ENCODE measurements at regions not wholly inside any gene's neighbourhood (a gene's known extent, or its start where the extent isn't known, plus 50 kb on each side); places are given as distances from the start of the nearest gene placed in this dataset.

GRCh38 chr7:22596763-22597400, 96.9 kb upstream of the STEAP1B start:
- H3K9me3 ChIP-seq (ENCODE audit: control insufficient read depth, low read length), result no peaks in the 10 kb centered on the region
- no peaks in the 10 kb centered on the region for H3K79me2 ChIP-seq
- H3K27me3 ChIP-seq (ENCODE audit: control insufficient read depth, insufficient read depth, low read length), result no peaks in the 10 kb centered on the region
- no peak overlapping the region for H3K4me3 ChIP-seq (ENCODE audit: low read depth, low read length)
- no peak overlapping the region for H2AFZ ChIP-seq
- TF ChIP-seq, protein P1, sequence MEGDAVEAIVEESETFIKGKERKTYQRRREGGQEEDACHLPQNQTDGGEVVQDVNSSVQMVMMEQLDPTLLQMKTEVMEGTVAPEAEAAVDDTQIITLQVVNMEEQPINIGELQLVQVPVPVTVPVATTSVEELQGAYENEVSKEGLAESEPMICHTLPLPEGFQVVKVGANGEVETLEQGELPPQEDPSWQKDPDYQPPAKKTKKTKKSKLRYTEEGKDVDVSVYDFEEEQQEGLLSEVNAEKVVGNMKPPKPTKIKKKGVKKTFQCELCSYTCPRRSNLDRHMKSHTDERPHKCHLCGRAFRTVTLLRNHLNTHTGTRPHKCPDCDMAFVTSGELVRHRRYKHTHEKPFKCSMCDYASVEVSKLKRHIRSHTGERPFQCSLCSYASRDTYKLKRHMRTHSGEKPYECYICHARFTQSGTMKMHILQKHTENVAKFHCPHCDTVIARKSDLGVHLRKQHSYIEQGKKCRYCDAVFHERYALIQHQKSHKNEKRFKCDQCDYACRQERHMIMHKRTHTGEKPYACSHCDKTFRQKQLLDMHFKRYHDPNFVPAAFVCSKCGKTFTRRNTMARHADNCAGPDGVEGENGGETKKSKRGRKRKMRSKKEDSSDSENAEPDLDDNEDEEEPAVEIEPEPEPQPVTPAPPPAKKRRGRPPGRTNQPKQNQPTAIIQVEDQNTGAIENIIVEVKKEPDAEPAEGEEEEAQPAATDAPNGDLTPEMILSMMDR (IDR thresholded peaks at IDR 0.05), result no peak
- no peak overlapping the region for H3K4me2 ChIP-seq (ENCODE audit: low read length)
- H3K36me3 ChIP-seq (ENCODE audit: control insufficient read depth, insufficient read depth, low read length), result no peaks in the 10 kb centered on the region
- H3K27ac ChIP-seq, result no peak overlapping the region
- no peaks in the 10 kb centered on the region for H3K4me1 ChIP-seq
- H3K9ac ChIP-seq, result no peak overlapping the region

DNA sequence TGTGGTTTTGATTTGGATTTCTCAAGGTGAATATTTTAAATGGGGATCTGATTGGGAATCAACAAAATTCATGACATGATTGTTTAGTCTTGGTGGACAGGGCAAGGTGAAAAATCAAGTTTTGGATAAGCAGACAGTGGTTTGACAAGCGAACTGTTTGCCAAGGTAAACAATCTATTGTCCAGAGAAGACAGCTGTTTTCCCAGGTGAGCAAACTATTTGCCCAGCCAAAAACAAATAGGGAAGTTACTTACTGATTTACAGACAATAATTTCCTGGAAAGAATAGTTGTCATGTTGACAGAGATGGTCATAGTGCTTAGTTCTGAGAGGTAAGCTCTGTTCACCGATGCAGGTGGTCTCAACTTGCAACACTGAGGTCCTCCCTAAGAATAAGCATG, 94.0 kb upstream of the STEAP1B start:
- no peak overlapping the region for H2AFZ ChIP-seq
- no peak overlapping the region for H3K4me3 ChIP-seq (ENCODE audit: low read depth, low read length)
- H3K27me3 ChIP-seq (ENCODE audit: control insufficient read depth, insufficient read depth, low read length), result no peaks in the 10 kb centered on the region
- no peaks in the 10 kb centered on the region for H3K79me2 ChIP-seq
- H3K9me3 ChIP-seq (ENCODE audit: control insufficient read depth, low read length), result no peaks in the 10 kb centered on the region
- no peak overlapping the region for H3K9ac ChIP-seq
- H3K27ac ChIP-seq, result no peak overlapping the region
- no peaks in the 10 kb centered on the region for H3K4me1 ChIP-seq
- TF ChIP-seq, protein P1 (IDR thresholded peaks at IDR 0.05), result no peak
- no peaks in the 10 kb centered on the region for H3K36me3 ChIP-seq (ENCODE audit: control insufficient read depth, insufficient read depth, low read length)
- H3K4me2 ChIP-seq (ENCODE audit: low read length), result no peak overlapping the region

DNA sequence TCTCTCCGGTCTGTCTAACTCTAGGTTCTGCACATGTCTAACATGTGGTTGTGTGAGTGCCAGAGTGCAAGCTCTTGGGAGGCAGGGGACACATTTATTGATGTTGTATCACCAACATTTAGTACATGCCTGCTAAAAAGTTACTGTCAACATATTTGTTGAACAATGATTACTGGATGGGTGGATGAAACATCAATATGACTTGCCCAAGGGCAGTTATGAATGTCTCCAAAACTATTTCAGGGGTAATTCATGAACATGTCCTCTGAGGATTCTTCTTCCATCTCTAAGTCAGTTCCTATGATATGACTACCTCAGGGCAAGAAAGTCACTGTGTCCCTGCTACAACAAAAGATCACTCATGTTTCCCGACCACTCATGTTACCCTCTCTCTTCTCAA, 91.3 kb upstream of the STEAP1B start:
- Histone ChIP-seq H3K9me3 (ENCODE audit: control insufficient read depth, low read length) (no peaks in the 10 kb centered on the region), H3K4me2 (ENCODE audit: low read length) (no peak overlapping the region), H3K9ac (no peak overlapping the region), H3K27ac (no peak overlapping the region), H3K4me1 (no peaks in the 10 kb centered on the region), H2AFZ (no peak overlapping the region), H3K36me3 (ENCODE audit: control insufficient read depth, insufficient read depth, low read length) (no peaks in the 10 kb centered on the region), H3K4me3 (ENCODE audit: low read depth, low read length) (no peak overlapping the region), H3K27me3 (ENCODE audit: control insufficient read depth, insufficient read depth, low read length) (no peaks in the 10 kb centered on the region), H3K79me2 (no peaks in the 10 kb centered on the region)
- TF ChIP-seq, protein P1 (IDR thresholded peaks at IDR 0.05), result no peak

DNA sequence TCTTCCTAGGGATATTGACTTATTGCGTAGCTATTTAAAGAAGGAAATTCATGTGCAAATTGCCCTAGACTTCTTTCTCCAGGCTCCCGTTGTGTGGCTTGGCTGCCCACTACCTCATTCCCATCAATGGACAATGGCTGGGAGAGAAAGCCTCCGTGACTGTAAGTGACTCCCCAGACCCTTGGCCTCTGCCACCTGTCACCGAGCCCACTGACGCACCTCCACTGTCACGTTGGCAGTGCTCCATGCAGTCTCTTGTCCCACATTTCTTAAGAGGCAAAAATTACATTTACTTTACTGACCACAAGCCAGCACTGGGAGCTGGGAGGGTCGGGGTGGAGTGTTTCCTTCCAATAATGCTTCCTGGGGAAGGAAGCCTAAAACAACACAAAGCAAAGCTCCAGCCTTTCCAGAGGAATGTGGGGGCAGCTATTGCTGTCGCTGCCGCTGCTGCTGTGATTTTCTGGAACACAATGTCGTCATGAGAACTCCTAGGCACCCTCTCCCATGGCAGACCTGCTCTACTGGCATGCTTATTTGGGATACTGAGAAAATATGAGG, 89.7 kb upstream of the STEAP1B start:
- no peak overlapping the region for H3K9ac ChIP-seq
- no peak overlapping the region for H3K4me2 ChIP-seq (ENCODE audit: low read length)
- H3K27ac ChIP-seq, result peak overlapping the region; percentile 71
- no peak overlapping the region for H3K4me3 ChIP-seq (ENCODE audit: low read depth, low read length)
- no peaks in the 10 kb centered on the region for H3K4me1 ChIP-seq
- no peaks in the 10 kb centered on the region for H3K9me3 ChIP-seq (ENCODE audit: control insufficient read depth, low read length)
- H2AFZ ChIP-seq, result no peak overlapping the region
- no peaks in the 10 kb centered on the region for H3K27me3 ChIP-seq (ENCODE audit: control insufficient read depth, insufficient read depth, low read length)
- TF ChIP-seq, protein P1 (IDR thresholded peaks at IDR 0.05), result no peak
- no peaks in the 10 kb centered on the region for H3K36me3 ChIP-seq (ENCODE audit: control insufficient read depth, insufficient read depth, low read length)
- no peaks in the 10 kb centered on the region for H3K79me2 ChIP-seq

GRCh38 chr7:22588351-22588750, 88.4 kb upstream of the STEAP1B start:
- no peak overlapping the region for H2AFZ ChIP-seq
- no peak overlapping the region for H3K4me3 ChIP-seq (ENCODE audit: low read depth, low read length)
- no peaks in the 10 kb centered on the region for H3K36me3 ChIP-seq (ENCODE audit: control insufficient read depth, insufficient read depth, low read length)
- H3K9me3 ChIP-seq (ENCODE audit: control insufficient read depth, low read length), result no peaks in the 10 kb centered on the region
- TF ChIP-seq, protein P1 (IDR thresholded peaks at IDR 0.05), result no peak
- H3K79me2 ChIP-seq, result no peaks in the 10 kb centered on the region
- no peak overlapping the region for H3K4me2 ChIP-seq (ENCODE audit: low read length)
- H3K27ac ChIP-seq, result peak overlapping the region; percentile 60
- no peak overlapping the region for H3K9ac ChIP-seq
- H3K27me3 ChIP-seq (ENCODE audit: control insufficient read depth, insufficient read depth, low read length), result no peaks in the 10 kb centered on the region
- H3K4me1 ChIP-seq, result no peaks in the 10 kb centered on the region
